ENCODE measurements at regions not wholly inside any gene's neighbourhood (a gene's known extent, or its start where the extent isn't known, plus 50 kb on each side); places are given as distances from the start of the nearest gene placed in this dataset.

GRCh38 chr5:53201746-53202145 is 92.2 kb upstream of the MOCS2 start:
- no peak for DNase-seq (ENCODE audit: extremely low read depth, low read depth)
- H3K4me3 ChIP-seq (replicated peaks; ENCODE audit: low read depth, low read length): no peak overlapping the region
- TF ChIP-seq CTCF (IDR thresholded peaks at IDR 0.05; ENCODE audit: low read depth, low read length, missing control alignments): peak; percentile 31

GRCh38 chr5:53206562-53206961 is 97.0 kb upstream of the MOCS2 start:
- no peak for DNase-seq (ENCODE audit: extremely low read depth, low read depth)
- H3K4me3 ChIP-seq (replicated peaks; ENCODE audit: low read depth, low read length): no peak overlapping the region
- no peak for TF ChIP-seq CTCF (IDR thresholded peaks at IDR 0.05; ENCODE audit: low read depth, low read length, missing control alignments)

GRCh38 chr5:53211799-53212198 is 102.2 kb upstream of the MOCS2 start:
- peak; percentile 19 for DNase-seq (ENCODE audit: extremely low read depth, low read depth)
- no peak overlapping the region for H3K4me3 ChIP-seq (replicated peaks; ENCODE audit: low read depth, low read length)
- no peak for TF ChIP-seq CTCF (IDR thresholded peaks at IDR 0.05; ENCODE audit: low read depth, low read length, missing control alignments)

GRCh38 chr5:53219174-53219573 is 109.6 kb upstream of the MOCS2 start:
- TF ChIP-seq CTCF (IDR thresholded peaks at IDR 0.05; ENCODE audit: low read depth, low read length, missing control alignments): no peak
- no peak for DNase-seq (ENCODE audit: extremely low read depth, low read depth)
- H3K4me3 ChIP-seq (replicated peaks; ENCODE audit: low read depth, low read length): no peak overlapping the region

- no peak for TF ChIP-seq CTCF (IDR thresholded peaks at IDR 0.05; ENCODE audit: low read depth, low read length, missing control alignments)
- DNase-seq (ENCODE audit: extremely low read depth, low read depth): no peak
- no peak overlapping the region for H3K4me3 ChIP-seq (replicated peaks; ENCODE audit: low read depth, low read length)
These were observed 110.1 kb upstream of the MOCS2 start for GRCh38 chr5:53219610-53220009.

- no peak overlapping the region for H3K4me3 ChIP-seq (replicated peaks; ENCODE audit: low read depth, low read length)
- no peak for TF ChIP-seq CTCF (IDR thresholded peaks at IDR 0.05; ENCODE audit: low read depth, low read length, missing control alignments)
- DNase-seq (ENCODE audit: extremely low read depth, low read depth): no peak
These were observed 124.3 kb upstream of the MOCS2 start for GRCh38 chr5:53233645-53234405.

GRCh38 chr5:53236683-53237082 is 127.1 kb upstream of the MOCS2 start:
- no peak for TF ChIP-seq CTCF (IDR thresholded peaks at IDR 0.05; ENCODE audit: low read depth, low read length, missing control alignments)
- no peak overlapping the region for H3K4me3 ChIP-seq (replicated peaks; ENCODE audit: low read depth, low read length)
- DNase-seq (ENCODE audit: extremely low read depth, low read depth): no peak
